Stimulated activated naive CD8-positive, alpha-beta T cell treated with anti-CD3 and anti-CD28 coated beads, Interleukin-15, amount 100 ng/mL, for 72 hours (primary cell): ENCODE measurements at regions not wholly inside any gene's neighbourhood (a gene's known extent, or its start where the extent isn't known, plus 50 kb on each side); places are given as distances from the start of the nearest gene placed in this dataset.

Source experiments
- ATAC-seq: fragments of 150-1000 bp; cut with Tn5 transposase; 2 replicates; pipeline ENCODE4 v1.10.0; 2021; ENCODE audit warnings: mild to moderate bottlenecking, moderate library complexity
- DNase-seq, 2 donors: peaks; one replicate each; pipeline ENCODE4 v3.0.0; 2021 to 2022
- H3K27ac Mint-ChIP-seq, 2 donors: one replicate each; pipeline ENCODE4 v1.8.0; 2022; ENCODE audit warnings: mild to moderate bottlenecking in 2 of 2, mixed read lengths in 2 of 2, moderate library complexity in 2 of 2
- H3K27me3 Mint-ChIP-seq: one replicate; pipeline ENCODE4 v1.8.0; 2022; ENCODE audit warnings: mixed read lengths
- H3K4me1 Mint-ChIP-seq: one replicate; pipeline ENCODE4 v1.8.0; 2022; ENCODE audit warnings: mild to moderate bottlenecking, mixed read lengths
- H3K4me3 Mint-ChIP-seq, 2 donors: one replicate each; pipeline ENCODE4 v1.8.0; 2022; ENCODE audit warnings: mild to moderate bottlenecking in 2 of 2, mixed read lengths in 2 of 2, moderate library complexity in 1 of 2
- H3K9me3 Mint-ChIP-seq, 2 donors: one replicate each; pipeline ENCODE4 v1.8.0; 2022; ENCODE audit warnings: mixed read lengths in 2 of 2

GRCh38 chr20:46827718-46828458 lies 66.8 kb upstream of the EYA2 start:
- peak overlapping the region in 1 of 2 donors; percentile 27 for H3K27ac Mint-ChIP-seq
- no peak overlapping the region for H3K4me3 Mint-ChIP-seq
- H3K9me3 Mint-ChIP-seq = peaks cover 9 to 10% of the 10 kb centered on the region in 2 donors
- ATAC-seq = no peak
- peaks cover 19% of the 10 kb centered on the region for H3K27me3 Mint-ChIP-seq
- H3K4me1 Mint-ChIP-seq = no peaks in the 10 kb centered on the region
- DNase-seq = no peak

GRCh38 chr20:46828471-46828870 lies 66.2 kb upstream of the EYA2 start:
- ATAC-seq (no peak), DNase-seq (no peak)

GRCh38 chr20:46830886-46831632 lies 63.6 kb upstream of the EYA2 start:
- ATAC-seq (no peak), DNase-seq (no peak)
- H3K9me3 Mint-ChIP-seq = no peaks in the 10 kb centered on the region
- no peak overlapping the region for H3K27ac Mint-ChIP-seq
- no peak overlapping the region for H3K4me3 Mint-ChIP-seq
- no peaks in the 10 kb centered on the region for H3K4me1 Mint-ChIP-seq
- H3K27me3 Mint-ChIP-seq = peaks cover 19% of the 10 kb centered on the region

More at GRCh38 chr20:46828471-46828870, 66.2 kb upstream of the EYA2 start:
- H3K9me3 Mint-ChIP-seq = peaks cover 9 to 10% of the 10 kb centered on the region in 2 donors
- H3K27me3 Mint-ChIP-seq = peaks cover 19% of the 10 kb centered on the region
- H3K4me1 Mint-ChIP-seq = no peaks in the 10 kb centered on the region
- H3K27ac Mint-ChIP-seq = no peak overlapping the region
- H3K4me3 Mint-ChIP-seq = no peak overlapping the region

GRCh38 chr20:46831633-46832011 lies 63.0 kb upstream of the EYA2 start:
- DNase-seq (no peak), ATAC-seq (no peak)
- no peaks in the 10 kb centered on the region for H3K9me3 Mint-ChIP-seq
- H3K4me3 Mint-ChIP-seq = no peak overlapping the region
- no peak overlapping the region for H3K27ac Mint-ChIP-seq
- H3K4me1 Mint-ChIP-seq = no peaks in the 10 kb centered on the region
- H3K27me3 Mint-ChIP-seq = peaks cover 19% of the 10 kb centered on the region

- peaks cover 15% of the 10 kb centered on the region for H3K27me3 Mint-ChIP-seq
- H3K4me3 Mint-ChIP-seq = no peak overlapping the region
- H3K4me1 Mint-ChIP-seq = no peaks in the 10 kb centered on the region
- no peak overlapping the region for H3K27ac Mint-ChIP-seq
- H3K9me3 Mint-ChIP-seq = no peaks in the 10 kb centered on the region
- DNase-seq (no peak), ATAC-seq (no peak)
These were observed 62.1 kb upstream of the EYA2 start for GRCh38 chr20:46832555-46832954.

- DNase-seq (no peak), ATAC-seq (no peak)
- Mint-ChIP-seq H3K9me3 (no peaks in the 10 kb centered on the region), H3K27ac (peak overlapping the region in 1 of 2 donors; percentile 28), H3K27me3 (peaks cover 14% of the 10 kb centered on the region), H3K4me1 (no peaks in the 10 kb centered on the region), H3K4me3 (no peak overlapping the region)
These were observed 61.3 kb upstream of the EYA2 start for GRCh38 chr20:46833360-46833759.

- peaks cover 13% of the 10 kb centered on the region for H3K27me3 Mint-ChIP-seq
- no peak overlapping the region for H3K27ac Mint-ChIP-seq
- H3K9me3 Mint-ChIP-seq = no peaks in the 10 kb centered on the region
- ATAC-seq = no peak
- H3K4me1 Mint-ChIP-seq = no peaks in the 10 kb centered on the region
- DNase-seq = no peak
- no peak overlapping the region for H3K4me3 Mint-ChIP-seq
These were observed 59.2 kb upstream of the EYA2 start for GRCh38 chr20:46835418-46835817.

- Mint-ChIP-seq H3K27ac (no peak overlapping the region), H3K4me1 (no peaks in the 10 kb centered on the region), H3K4me3 (no peak overlapping the region), H3K9me3 (no peaks in the 10 kb centered on the region), H3K27me3 (peaks cover 24% of the 10 kb centered on the region)
- DNase-seq = no peak
- no peak for ATAC-seq
These were observed 57.6 kb upstream of the EYA2 start for GRCh38 chr20:46837083-46837482.

- no peak for ATAC-seq
- Mint-ChIP-seq H3K27ac (no peak overlapping the region), H3K9me3 (no peaks in the 10 kb centered on the region), H3K27me3 (peaks cover 24% of the 10 kb centered on the region), H3K4me1 (no peaks in the 10 kb centered on the region), H3K4me3 (no peak overlapping the region)
- no peak for DNase-seq
These were observed 56.6 kb upstream of the EYA2 start for GRCh38 chr20:46838011-46838410.

GRCh38 chr20:46840054-46840729 lies 54.5 kb upstream of the EYA2 start:
- no peak for DNase-seq
- H3K27ac Mint-ChIP-seq = no peak overlapping the region

More at GRCh38 chr20:46840054-46840729, 54.5 kb upstream of the EYA2 start:
- no peaks in the 10 kb centered on the region for H3K4me1 Mint-ChIP-seq
- no peak overlapping the region for H3K4me3 Mint-ChIP-seq
- no peak for ATAC-seq
- no peaks in the 10 kb centered on the region for H3K9me3 Mint-ChIP-seq
- peaks cover 24% of the 10 kb centered on the region for H3K27me3 Mint-ChIP-seq
